Prostate gland (tissue), 2 donors: ENCODE measurements at regions not wholly inside any gene's neighbourhood (a gene's known extent, or its start where the extent isn't known, plus 50 kb on each side); places are given as distances from the start of the nearest gene placed in this dataset.

Experiments
- DNase-seq: peaks from one replicate; pipeline ENCODE4 v3.0.0-alpha.2; 2019; ENCODE audit warnings: low spot score
- H3K27ac ChIP-seq, 2 donors: fragments of 200-600 bp; sonication (generic); 2 replicates each; pipeline ENCODE4 v1.5.1; 2017 to 2019
- H3K27me3 ChIP-seq: fragments of 200-600 bp; sonication (generic); replicated peaks from 2 replicates; pipeline ENCODE4 v1.5.1; 2019; ENCODE audit not compliant: insufficient read depth
- H3K36me3 ChIP-seq, 2 donors: fragments of 200-600 bp; sonication (generic); 1 replicate in 1 of 2; 2 replicates in 1 of 2; pipeline versions ENCODE4 v1.5.1 to v1.8.1; 2017 to 2019
- H3K4me1 ChIP-seq: fragments of 200-600 bp; sonication (generic); replicated peaks from 2 replicates; pipeline ENCODE4 v1.5.1; 2019
- H3K4me3 ChIP-seq, 2 donors: fragments of 200-600 bp; sonication (generic); 2 replicates each; pipeline ENCODE4 v1.5.1; 2017 to 2019
- H3K9me3 ChIP-seq: fragments of 200-600 bp; sonication (generic); 2 replicates; pipeline ENCODE4 v1.5.1; 2017
- CTCF ChIP-seq, 4 experiments: fragments of 200-600 bp in 2 of 4; fragments of 450-650 bp in 2 of 4; sonication (generic) in 2 of 4; IDR thresholded peaks; 1 replicate in 3 of 4; 2 replicates in 1 of 4; pipeline ENCODE4 v1.5.1; 2016 to 2019; ENCODE audit warnings: antibody characterized with exemption in 4 of 4, mild to moderate bottlenecking in 2 of 4, moderate library complexity in 2 of 4
- POLR2A ChIP-seq: fragments of 450-650 bp; IDR thresholded peaks from one replicate; pipeline ENCODE4 v1.6.1; 2016; ENCODE audit warnings: antibody characterized with exemption, mild to moderate bottlenecking
- POLR2AphosphoS5 ChIP-seq: sonication (generic); formaldehyde crosslinking; IDR thresholded peaks from one replicate; pipeline ENCODE4 v1.6.1; 2017; ENCODE audit warnings: antibody characterized with exemption
- WGBS: methylation state at CpG from one replicate; pipeline ENCODE4 v1.1.5; 2018; 5-methylcytosine and 5-hydroxymethylcytosine counted together
- intact Hi-C: fragments of 100-400 bp; cut with DNase I; formaldehyde crosslinking; loops from one replicate; pipeline ENCODE4 v1.14.2; 2022

GRCh38 chr16:86685076-86685475 is 106.7 kb downstream of the FOXL1 start:
- H3K4me1 ChIP-seq = no peaks in the 10 kb centered on the region
- H3K36me3 ChIP-seq = no peaks in the 10 kb centered on the region
- no peak for DNase-seq
- H3K27ac ChIP-seq = no peak overlapping the region
- no peak for TF ChIP-seq CTCF (IDR thresholded peaks at IDR 0.05)
- TF ChIP-seq POLR2AphosphoS5 = no peak
- no peak for TF ChIP-seq POLR2A
- H3K27me3 ChIP-seq = peaks cover 5% of the 10 kb centered on the region
- no peaks in the 10 kb centered on the region for H3K9me3 ChIP-seq
- no peak overlapping the region for H3K4me3 ChIP-seq
- 45% methylated on average over 2 of the region's 2 CpGs for WGBS
- intact Hi-C loops = no loop called here

- Histone ChIP-seq H3K27me3 (no peaks in the 10 kb centered on the region), H3K27ac (no peak overlapping the region), H3K36me3 (no peaks in the 10 kb centered on the region), H3K4me3 (no peak overlapping the region), H3K9me3 (no peaks in the 10 kb centered on the region), H3K4me1 (no peaks in the 10 kb centered on the region)
- WGBS = 69% methylated on average over 5 of the region's 5 CpGs
- TF ChIP-seq CTCF (IDR thresholded peaks at IDR 0.05) (no peak), POLR2AphosphoS5 (no peak), POLR2A (no peak)
- DNase-seq = no peak
- intact Hi-C loops = no loop called here
These were observed 112.6 kb downstream of the FOXL1 start for GRCh38 chr16:86690970-86691369.

- H3K9me3 ChIP-seq = no peaks in the 10 kb centered on the region
- intact Hi-C loops = no loop called here
- no peaks in the 10 kb centered on the region for H3K27me3 ChIP-seq
- no peaks in the 10 kb centered on the region for H3K4me1 ChIP-seq
- no peak overlapping the region for H3K4me3 ChIP-seq
- no peak for DNase-seq
- TF ChIP-seq POLR2A (no peak), POLR2AphosphoS5 (no peak), CTCF (IDR thresholded peaks at IDR 0.05) (no peak)
- no peaks in the 10 kb centered on the region for H3K36me3 ChIP-seq
- no peak overlapping the region for H3K27ac ChIP-seq
- WGBS = 44% methylated on average over 10 of the region's 10 CpGs
These were observed 114.1 kb downstream of the FOXL1 start for GRCh38 chr16:86692426-86692825.

- WGBS = 46% methylated on average over 5 of the region's 5 CpGs
- H3K27ac ChIP-seq = no peak overlapping the region
- no peaks in the 10 kb centered on the region for H3K36me3 ChIP-seq
- intact Hi-C loops = no loop called here
- no peak for DNase-seq
- H3K4me3 ChIP-seq = no peak overlapping the region
- no peaks in the 10 kb centered on the region for H3K27me3 ChIP-seq
- H3K9me3 ChIP-seq = no peaks in the 10 kb centered on the region
- no peak for TF ChIP-seq POLR2A
- H3K4me1 ChIP-seq = no peaks in the 10 kb centered on the region
These were observed 114.7 kb downstream of the FOXL1 start for GRCh38 chr16:86693033-86693432.

- H3K27me3 ChIP-seq = peaks cover 3% of the 10 kb centered on the region
- H3K4me3 ChIP-seq = no peak overlapping the region
- H3K9me3 ChIP-seq = no peaks in the 10 kb centered on the region
- TF ChIP-seq POLR2A = no peak
- no peak overlapping the region for H3K27ac ChIP-seq
- WGBS = 20% methylated on average over 3 of the region's 3 CpGs
- no peaks in the 10 kb centered on the region for H3K4me1 ChIP-seq
- intact Hi-C loops = no loop called here
- H3K36me3 ChIP-seq = no peaks in the 10 kb centered on the region
- no peak for DNase-seq
These were observed 119.4 kb downstream of the FOXL1 start for GRCh38 chr16:86697715-86698114.

GRCh38 chr16:86700046-86700945 is 121.9 kb downstream of the FOXL1 start:
- H3K27ac ChIP-seq = no peak overlapping the region
- WGBS = 67% methylated on average over 28 of the region's 28 CpGs
- H3K36me3 ChIP-seq = no peaks in the 10 kb centered on the region
- no peaks in the 10 kb centered on the region for H3K4me1 ChIP-seq
- intact Hi-C loops = no loop called here
- no peak overlapping the region for H3K4me3 ChIP-seq
- DNase-seq = no peak
- H3K9me3 ChIP-seq = no peaks in the 10 kb centered on the region
- peaks cover 3% of the 10 kb centered on the region for H3K27me3 ChIP-seq
- TF ChIP-seq POLR2AphosphoS5 (no peak), POLR2A (no peak), CTCF (IDR thresholded peaks at IDR 0.05) (no peak)
